GM06990 (cell line): ENCODE measurements at regions not wholly inside any gene's neighbourhood (a gene's known extent, or its start where the extent isn't known, plus 50 kb on each side); places are given as distances from the start of the nearest gene placed in this dataset.
"Not testable (repeated sequence)": the region's sequence is repeated elsewhere in the genome, so short reads cannot be mapped to it uniquely, and the experiment has no call there.

Source experiments
- DNase-seq: peaks from one replicate; pipeline ENCODE4 v3.0.0-alpha.2; 2011; ENCODE audit not compliant: insufficient read length; ENCODE audit errors: extremely low read depth
- H3K27me3 ChIP-seq: replicated peaks from 2 replicates; pipeline ENCODE4 v1.6.0; 2011; ENCODE audit warnings: low read length; ENCODE audit not compliant: control insufficient read depth, insufficient read depth
- H3K36me3 ChIP-seq: 2 replicates; pipeline ENCODE4 v1.5.1; 2011; ENCODE audit warnings: low read length; ENCODE audit not compliant: control insufficient read depth, insufficient read depth
- H3K4me3 ChIP-seq: replicated peaks from 2 replicates; pipeline ENCODE4 v1.5.1; 2011; ENCODE audit warnings: low read depth, mild to moderate bottlenecking, control low read depth, low read length
- TF ChIP-seq, protein P1 (sequence below): IDR thresholded peaks from 2 replicates; pipeline ENCODE4 v1.5.1; 2011; ENCODE audit warnings: low read length, control low read depth, mild to moderate bottlenecking, inconsistent platforms; ENCODE audit not compliant: insufficient read depth, poor library complexity, severe bottlenecking

DNA sequence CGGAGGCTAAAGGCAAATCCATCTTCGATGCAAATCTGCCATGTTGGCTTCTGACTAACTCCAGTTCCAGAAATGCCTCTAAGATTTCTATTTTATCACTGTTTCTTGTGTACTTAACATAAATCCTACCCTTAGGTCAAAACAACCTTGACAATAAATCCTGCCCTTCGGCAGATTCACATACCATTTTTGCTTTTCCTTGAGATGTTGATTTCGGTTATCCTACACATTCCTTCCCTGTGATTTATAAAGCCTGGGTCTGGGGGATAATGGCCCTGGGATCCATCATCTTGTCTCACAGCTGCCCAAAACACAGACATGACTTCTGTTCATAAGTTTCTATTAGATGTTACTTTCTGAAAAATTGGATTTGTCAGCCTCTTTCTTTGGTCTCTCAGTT lies 231.7 kb upstream of the CARD18 start:
- Histone ChIP-seq H3K27me3 (no peaks in the 10 kb centered on the region), H3K36me3 (no peaks in the 10 kb centered on the region), H3K4me3 (no peak overlapping the region)
- TF ChIP-seq, protein P1, sequence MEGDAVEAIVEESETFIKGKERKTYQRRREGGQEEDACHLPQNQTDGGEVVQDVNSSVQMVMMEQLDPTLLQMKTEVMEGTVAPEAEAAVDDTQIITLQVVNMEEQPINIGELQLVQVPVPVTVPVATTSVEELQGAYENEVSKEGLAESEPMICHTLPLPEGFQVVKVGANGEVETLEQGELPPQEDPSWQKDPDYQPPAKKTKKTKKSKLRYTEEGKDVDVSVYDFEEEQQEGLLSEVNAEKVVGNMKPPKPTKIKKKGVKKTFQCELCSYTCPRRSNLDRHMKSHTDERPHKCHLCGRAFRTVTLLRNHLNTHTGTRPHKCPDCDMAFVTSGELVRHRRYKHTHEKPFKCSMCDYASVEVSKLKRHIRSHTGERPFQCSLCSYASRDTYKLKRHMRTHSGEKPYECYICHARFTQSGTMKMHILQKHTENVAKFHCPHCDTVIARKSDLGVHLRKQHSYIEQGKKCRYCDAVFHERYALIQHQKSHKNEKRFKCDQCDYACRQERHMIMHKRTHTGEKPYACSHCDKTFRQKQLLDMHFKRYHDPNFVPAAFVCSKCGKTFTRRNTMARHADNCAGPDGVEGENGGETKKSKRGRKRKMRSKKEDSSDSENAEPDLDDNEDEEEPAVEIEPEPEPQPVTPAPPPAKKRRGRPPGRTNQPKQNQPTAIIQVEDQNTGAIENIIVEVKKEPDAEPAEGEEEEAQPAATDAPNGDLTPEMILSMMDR: no peak
- DNase-seq: no peak

DNA sequence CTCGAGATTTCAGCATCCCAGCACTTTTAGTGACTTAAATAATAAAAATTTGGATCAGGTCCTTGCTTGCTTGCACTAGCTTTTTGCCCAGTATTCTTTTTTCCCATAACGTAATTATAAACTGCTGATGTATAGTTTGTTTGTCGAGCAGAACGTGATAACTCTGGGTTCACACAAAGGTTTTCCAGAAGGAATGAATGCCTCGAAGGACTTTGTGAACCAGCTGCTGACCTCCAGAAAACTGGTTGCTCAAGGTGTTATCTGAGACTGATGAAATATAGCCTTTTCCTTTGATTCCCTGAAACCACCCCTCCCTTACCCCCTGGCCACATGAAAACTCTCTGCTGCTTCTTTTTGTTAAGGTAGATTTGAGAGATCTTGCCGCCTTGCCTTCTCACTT lies 229.1 kb upstream of the CARD18 start:
- no peaks in the 10 kb centered on the region for H3K36me3 ChIP-seq
- TF ChIP-seq, protein P1: no peak
- H3K27me3 ChIP-seq: no peaks in the 10 kb centered on the region
- DNase-seq: no peak
- no peak overlapping the region for H3K4me3 ChIP-seq

DNA sequence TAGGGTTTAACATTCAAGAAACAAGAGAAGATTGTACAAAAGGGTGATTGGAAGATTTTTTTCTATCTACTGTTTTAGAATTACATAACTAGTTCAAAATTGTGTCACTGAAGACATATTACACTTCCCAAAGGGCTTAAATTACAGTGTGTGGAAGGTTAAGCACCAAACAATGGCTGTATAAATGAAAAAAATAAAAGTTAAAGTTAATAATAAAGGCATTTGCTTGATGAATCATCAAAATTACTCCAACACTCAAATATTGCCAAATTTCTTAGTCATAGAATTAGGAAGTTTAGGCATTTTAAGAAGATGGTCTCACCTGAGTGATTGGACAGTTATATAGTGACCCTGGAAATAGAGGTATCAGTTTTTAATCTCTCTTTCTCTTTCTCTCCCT lies 227.6 kb upstream of the CARD18 start:
- Histone ChIP-seq H3K4me3 (no peak overlapping the region), H3K36me3 (no peaks in the 10 kb centered on the region), H3K27me3 (no peaks in the 10 kb centered on the region)
- DNase-seq: no peak
- TF ChIP-seq, protein P1: no peak

DNA sequence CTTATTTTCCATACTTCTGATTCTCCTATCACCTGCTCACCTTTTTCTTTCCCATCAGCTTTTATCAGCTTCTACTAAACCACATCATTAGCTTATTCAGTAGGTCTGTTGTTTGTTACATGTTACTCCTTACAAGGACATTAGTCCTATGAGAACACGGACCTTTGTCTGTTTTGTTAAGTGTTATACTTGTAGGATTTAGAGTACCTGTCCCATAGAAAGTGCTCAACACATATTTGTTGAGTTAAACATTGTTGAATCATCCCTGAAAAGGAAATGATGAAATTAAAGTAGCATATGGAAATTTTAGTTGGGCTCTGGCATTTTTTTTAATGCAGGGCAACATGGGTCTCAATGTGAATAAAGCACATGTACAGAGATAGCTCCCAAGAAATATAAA lies 222.1 kb upstream of the CARD18 start:
- H3K4me3 ChIP-seq: no peak overlapping the region
- H3K36me3 ChIP-seq: no peaks in the 10 kb centered on the region
- TF ChIP-seq, protein P1: no peak
- DNase-seq: no peak
- no peaks in the 10 kb centered on the region for H3K27me3 ChIP-seq

DNA sequence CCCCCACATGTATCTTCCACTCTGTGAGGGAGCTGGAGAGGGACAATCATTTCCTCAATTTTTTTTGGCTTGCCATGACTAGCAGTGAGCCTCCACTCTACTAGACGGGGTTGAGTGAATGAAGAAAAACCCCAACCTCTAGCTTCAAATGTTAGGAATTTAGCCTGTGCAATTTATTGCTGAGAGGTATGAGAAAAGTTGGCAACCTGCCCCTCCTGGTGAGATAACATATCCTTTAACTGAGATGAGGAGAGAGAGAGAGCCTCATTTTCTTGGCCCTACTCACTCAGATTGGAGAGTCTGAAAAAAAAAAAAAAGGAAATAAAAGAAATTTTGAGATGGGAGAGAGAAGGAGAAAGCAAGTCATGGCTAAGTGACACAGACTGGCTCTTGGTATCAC lies 218.2 kb upstream of the CARD18 start:
- no peaks in the 10 kb centered on the region for H3K36me3 ChIP-seq
- H3K4me3 ChIP-seq: no peak overlapping the region
- no peak for DNase-seq
- TF ChIP-seq, protein P1: no peak
- no peaks in the 10 kb centered on the region for H3K27me3 ChIP-seq

DNA sequence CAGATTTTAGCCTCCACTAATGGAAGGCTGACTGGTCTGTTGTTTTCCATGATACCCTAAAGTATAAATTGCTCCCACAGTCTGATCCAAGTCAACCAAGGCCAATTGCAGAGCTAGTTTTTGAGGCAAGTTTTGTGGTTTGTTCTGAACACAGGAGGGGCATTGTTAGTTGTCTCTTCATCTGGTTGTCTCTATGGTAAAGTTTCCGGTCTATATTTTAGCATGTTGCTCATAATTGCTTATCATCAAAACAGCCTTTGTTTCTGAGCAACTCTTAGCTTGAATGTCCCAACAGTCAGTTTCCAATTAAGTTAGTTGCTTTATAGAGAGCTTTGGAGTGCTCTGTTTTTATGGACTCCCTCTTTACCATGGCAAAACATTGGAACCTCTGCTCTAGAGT lies 217.6 kb upstream of the CARD18 start:
- TF ChIP-seq, protein P1: no peak
- H3K4me3 ChIP-seq: no peak overlapping the region
- H3K27me3 ChIP-seq: no peaks in the 10 kb centered on the region
- no peaks in the 10 kb centered on the region for H3K36me3 ChIP-seq
- no peak for DNase-seq

DNA sequence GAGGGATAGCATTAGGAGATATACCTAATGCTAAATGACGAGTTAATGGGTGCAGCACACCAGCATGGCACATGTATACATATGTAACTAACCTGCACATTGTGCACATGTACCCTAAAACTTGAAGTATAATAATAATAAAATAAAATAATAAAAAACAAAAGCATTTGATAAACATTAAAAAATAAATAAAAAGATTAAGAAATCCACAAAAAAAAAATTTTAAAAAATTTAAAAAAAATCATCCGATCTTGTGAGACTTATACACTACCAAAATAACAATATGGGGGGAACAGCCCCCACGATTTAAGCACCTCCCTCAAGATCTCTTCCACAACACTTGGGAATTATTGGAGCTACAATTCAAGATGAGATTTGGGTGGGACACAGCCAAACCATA lies 210.3 kb upstream of the CARD18 start:
- DNase-seq, H3K36me3 ChIP-seq, H3K27me3 ChIP-seq, H3K4me3 ChIP-seq: not testable (repeated sequence)
